Fibroblast of lung (primary cell): ENCODE measurements at regions not wholly inside any gene's neighbourhood (a gene's known extent, or its start where the extent isn't known, plus 50 kb on each side); places are given as distances from the start of the nearest gene placed in this dataset.
"Not testable (repeated sequence)": the region's sequence is repeated elsewhere in the genome, so short reads cannot be mapped to it uniquely, and the experiment has no call there.

ENCODE experiments used
- DNase-seq, 2 donors: peaks; one replicate each; pipeline versions ENCODE4 v3.0.0 to v3.0.0-alpha.2; 2010; ENCODE audit warnings: low read depth in 2 of 2
- H2AFZ ChIP-seq: 2 replicates; pipeline ENCODE4 v1.5.1; 2012; ENCODE audit warnings: low read length, control low read depth, inconsistent platforms
- H3K27ac ChIP-seq: 2 replicates; pipeline ENCODE4 v1.5.1; 2011; ENCODE audit warnings: low read length, control low read depth; ENCODE audit not compliant: insufficient read depth
- H3K27me3 ChIP-seq: 2 replicates; pipeline ENCODE4 v1.5.1; 2011; ENCODE audit warnings: mild to moderate bottlenecking, low read length; ENCODE audit not compliant: control insufficient read depth, insufficient read depth
- H3K36me3 ChIP-seq: 2 replicates; pipeline ENCODE4 v1.5.1; 2011; ENCODE audit warnings: low read length; ENCODE audit not compliant: control insufficient read depth, insufficient read depth
- H3K4me1 ChIP-seq: 2 replicates; pipeline ENCODE4 v1.5.1; 2011; ENCODE audit warnings: low read length; ENCODE audit not compliant: control insufficient read depth, insufficient read depth; ENCODE audit errors: extremely low read depth
- H3K4me2 ChIP-seq: 2 replicates; pipeline ENCODE4 v1.5.1; 2011; ENCODE audit warnings: low read length, control low read depth; ENCODE audit not compliant: insufficient read depth; ENCODE audit errors: extremely low read depth
- H3K4me3 ChIP-seq, 4 experiments: fragments of 200-600 bp in 1 of 4; sonication (generic) in 1 of 4; replicated peaks in 1 of 4; 2 replicates each; pipeline ENCODE4 v1.5.1; 2011 to 2016; ENCODE audit warnings: low read length in 4 of 4, low read depth in 3 of 4, mild to moderate bottlenecking in 3 of 4, control low read depth in 2 of 4, inconsistent platforms in 1 of 4, mixed read lengths in 1 of 4; ENCODE audit not compliant: insufficient read depth in 1 of 4; ENCODE audit errors: control extremely low read depth in 1 of 4
- H3K79me2 ChIP-seq: 2 replicates; pipeline ENCODE4 v1.5.1; 2012; ENCODE audit warnings: mild to moderate bottlenecking, low read length, inconsistent platforms; ENCODE audit not compliant: control insufficient read depth, insufficient read depth
- H3K9ac ChIP-seq: 2 replicates; pipeline ENCODE4 v1.5.1; 2011; ENCODE audit warnings: mild to moderate bottlenecking, low read length, control low read depth; ENCODE audit not compliant: insufficient read depth
- H3K9me3 ChIP-seq: 2 replicates; pipeline ENCODE4 v1.5.1; 2012; ENCODE audit warnings: low read depth, low read length; ENCODE audit not compliant: control insufficient read depth, insufficient read depth
- H4K20me1 ChIP-seq: 2 replicates; pipeline ENCODE4 v1.5.1; 2011; ENCODE audit warnings: low read length; ENCODE audit not compliant: control insufficient read depth, insufficient read depth; ENCODE audit errors: extremely low read depth
- CTCF ChIP-seq, 2 donors: IDR thresholded peaks in 1 of 2; conservative IDR thresholded peaks in 1 of 2; 1 replicate in 1 of 2; 2 replicates in 1 of 2; pipeline ENCODE4 v1.5.1; 2011 to 2012; ENCODE audit warnings: low read length in 2 of 2, control low read depth in 1 of 2, inconsistent platforms in 1 of 2, low read depth in 1 of 2, mild to moderate bottlenecking in 1 of 2
- EZH2 ChIP-seq: IDR thresholded peaks from 2 replicates; pipeline ENCODE4 v1.5.1; 2012; ENCODE audit warnings: low read length, control low read depth, mild to moderate bottlenecking; ENCODE audit errors: missing control alignments

GRCh38 chr16:14384745-14385144, 245.3 kb downstream of the PARN start:
- no peak overlapping the region for H3K4me2 ChIP-seq
- TF ChIP-seq EZH2 = no peak
- TF ChIP-seq CTCF (conservative IDR thresholded peaks at IDR 0.05 in 1 of 2, IDR thresholded peaks at IDR 0.05 in 1 of 2; ENCODE audit: low read depth in 1 of 2, low read length in 2 of 2) = no peak

GRCh38 chr16:14383844-14384243, 246.2 kb downstream of the PARN start:
- not testable (repeated sequence) for H3K9ac ChIP-seq, H3K27me3 ChIP-seq, H3K36me3 ChIP-seq, H4K20me1 ChIP-seq, H3K4me1 ChIP-seq, H3K27ac ChIP-seq, DNase-seq, H3K4me2 ChIP-seq, H3K9me3 ChIP-seq, H2AFZ ChIP-seq, H3K79me2 ChIP-seq, H3K4me3 ChIP-seq

More at GRCh38 chr16:14384745-14385144, 245.3 kb downstream of the PARN start:
- Histone ChIP-seq H3K9ac (no peak overlapping the region), H3K9me3 (no peaks in the 10 kb centered on the region), H3K4me1 (no peaks in the 10 kb centered on the region), H2AFZ (no peak overlapping the region), H3K4me3 (no peak overlapping the region), H4K20me1 (no peaks in the 10 kb centered on the region), H3K79me2 (no peaks in the 10 kb centered on the region), H3K36me3 (no peaks in the 10 kb centered on the region), H3K27ac (no peak overlapping the region), H3K27me3 (peaks cover 2% of the 10 kb centered on the region)
- DNase-seq = no peak

DNA sequence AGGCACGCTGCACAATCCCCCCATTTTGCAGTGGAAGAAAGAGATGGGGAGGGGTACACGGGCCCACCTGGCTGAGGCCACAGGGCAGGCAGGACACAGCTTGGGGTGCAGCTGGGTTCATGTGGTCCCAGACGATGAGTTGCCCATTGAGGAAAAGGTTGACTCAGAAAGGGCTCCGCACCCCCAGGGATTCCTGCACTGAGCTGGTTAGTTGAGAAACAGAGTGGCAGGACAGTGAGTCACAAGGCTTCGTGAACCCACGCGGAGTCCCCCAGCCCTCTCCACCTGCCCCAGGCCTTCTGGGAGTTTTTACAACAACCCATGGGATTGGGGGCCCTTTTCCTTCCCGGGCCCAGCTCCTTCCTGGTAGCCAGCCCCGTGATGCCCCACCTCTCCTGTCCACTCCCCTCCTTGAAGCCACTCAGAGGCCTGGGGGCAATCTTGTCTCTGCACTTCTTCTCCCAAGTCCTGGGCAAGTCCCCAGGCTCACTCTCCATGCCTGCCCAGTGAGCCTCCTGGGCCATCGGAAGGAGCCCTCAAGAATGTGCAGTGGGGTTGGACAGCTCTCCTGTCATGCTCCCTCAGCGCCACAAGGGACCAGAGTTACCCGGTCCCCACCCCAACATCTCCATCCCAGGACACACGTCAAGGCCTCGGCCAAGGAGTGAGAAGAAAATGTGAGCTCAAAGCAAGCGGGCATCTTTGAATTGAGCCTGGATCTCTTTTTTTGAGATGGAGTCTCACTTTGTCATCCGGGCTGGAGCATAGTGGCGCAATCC, 251.2 kb downstream of the PARN start:
- no peak overlapping the region for H2AFZ ChIP-seq
- no peak overlapping the region for H3K27ac ChIP-seq
- no peaks in the 10 kb centered on the region for H4K20me1 ChIP-seq
- no peak overlapping the region for H3K4me3 ChIP-seq
- H3K9me3 ChIP-seq = no peaks in the 10 kb centered on the region
- H3K4me1 ChIP-seq = peaks cover 4% of the 10 kb centered on the region
- H3K9ac ChIP-seq = no peak overlapping the region
- H3K4me2 ChIP-seq = no peak overlapping the region
- no peak for TF ChIP-seq EZH2
- TF ChIP-seq CTCF (conservative IDR thresholded peaks at IDR 0.05 in 1 of 2, IDR thresholded peaks at IDR 0.05 in 1 of 2; ENCODE audit: low read depth in 1 of 2, low read length in 2 of 2) = no peak
- no peaks in the 10 kb centered on the region for H3K79me2 ChIP-seq
- DNase-seq = peak in 1 of 2 donors; percentile 48
- no peaks in the 10 kb centered on the region for H3K36me3 ChIP-seq
- no peaks in the 10 kb centered on the region for H3K27me3 ChIP-seq
